ENCODE measurements at regions not wholly inside any gene's neighbourhood (a gene's known extent, or its start where the extent isn't known, plus 50 kb on each side); places are given as distances from the start of the nearest gene placed in this dataset.

DNA sequence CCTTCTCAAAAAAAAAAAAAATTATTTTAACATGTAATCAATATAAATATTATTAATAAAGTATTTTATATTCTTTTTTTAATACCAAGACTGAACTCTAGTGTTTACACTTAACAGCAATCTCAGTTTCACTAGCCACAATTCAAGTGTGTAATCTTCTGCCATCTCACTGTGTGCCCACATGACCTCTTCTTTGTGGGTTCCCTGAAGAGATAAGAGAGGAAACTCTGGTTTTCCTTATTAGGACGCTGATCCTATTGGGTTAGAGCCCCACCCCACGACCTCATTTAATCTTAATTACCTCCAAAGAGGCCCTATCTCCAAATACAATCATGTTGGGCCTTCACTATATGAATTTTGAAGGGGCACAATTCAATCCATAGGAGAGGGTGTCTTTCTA, 177.6 kb downstream of the STK31 start:
- Histone ChIP-seq H3K27me3 (ENCODE audit: control insufficient read depth in 1 of 2, insufficient read depth in 1 of 2, low read length in 2 of 2) (no peaks in the 10 kb centered on the region), H3K9ac (ENCODE audit: low read length) (no peak overlapping the region), H3K4me3 (ENCODE audit: insufficient read depth in 1 of 2, low read depth in 1 of 2, low read length in 2 of 2) (no peak overlapping the region), H3K4ac (ENCODE audit: low read depth in 1 of 2, low read length in 2 of 2) (no peak overlapping the region), H3K23ac (ENCODE audit: low read length in 2 of 2) (no peak overlapping the region), H3K9me3 (ENCODE audit: control insufficient read depth, low read length) (peaks cover 4% of the 10 kb centered on the region), H3K4me1 (ENCODE audit: control insufficient read depth, insufficient read depth, low read depth, low read length) (no peaks in the 10 kb centered on the region), H4K8ac (ENCODE audit: low read length) (no peak overlapping the region), H3K4me2 (ENCODE audit: low read length, poor library complexity, severe bottlenecking) (no peak overlapping the region), H2BK12ac (ENCODE audit: low read length in 2 of 2) (no peak overlapping the region), H3K36me3 (ENCODE audit: control insufficient read depth in 1 of 2, insufficient read depth in 2 of 2, low read depth in 1 of 2, low read length in 2 of 2) (no peaks in the 10 kb centered on the region), H2AK5ac (ENCODE audit: low read length, severe bottlenecking) (no peak overlapping the region), H3K14ac (ENCODE audit: low read length in 2 of 2) (no peak overlapping the region), H2AFZ (ENCODE audit: low read depth, low read length) (no peak overlapping the region), H2BK15ac (ENCODE audit: low read depth, poor library complexity, severe bottlenecking) (no peak overlapping the region), H3K18ac (ENCODE audit: low read depth in 1 of 2, low read length in 2 of 2) (no peak overlapping the region), H2BK5ac (ENCODE audit: low read depth, low read length, poor library complexity, severe bottlenecking) (no peak overlapping the region), H3K27ac (ENCODE audit: low read length, poor library complexity, severe bottlenecking) (no peak overlapping the region), H2BK120ac (ENCODE audit: low read depth, low read length) (no peak overlapping the region), H4K91ac (ENCODE audit: low read length) (no peak overlapping the region), H3K79me1 (replicated peaks; ENCODE audit: low read length, poor library complexity, severe bottlenecking) (no peaks in the 10 kb centered on the region)
- no peak for DNase-seq
- 29% methylated on average over 2 of the region's 2 CpGs for WGBS

DNA sequence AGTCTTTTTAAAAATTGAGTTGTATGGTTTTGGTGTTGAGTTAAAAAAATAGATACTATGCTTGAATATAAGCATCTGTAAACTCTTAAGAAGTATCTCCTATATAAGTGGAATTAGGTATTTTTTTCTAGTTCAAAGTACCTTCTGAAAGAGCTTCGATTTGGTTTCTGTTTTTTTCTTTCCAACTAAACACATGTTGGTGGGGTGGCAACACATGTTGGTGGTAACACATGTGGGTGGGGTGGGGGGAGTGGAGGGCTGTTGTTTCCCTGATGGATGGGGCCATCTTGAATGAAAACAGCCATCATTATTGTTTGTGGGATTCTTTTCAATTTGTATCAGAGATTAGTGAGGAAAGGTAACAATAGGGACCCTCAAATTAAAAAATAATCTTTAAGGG, 178.9 kb downstream of the STK31 start:
- H3K9ac ChIP-seq (ENCODE audit: low read length) = no peak overlapping the region
- H3K18ac ChIP-seq (ENCODE audit: low read depth in 1 of 2, low read length in 2 of 2) = no peak overlapping the region
- H2AFZ ChIP-seq (ENCODE audit: low read depth, low read length) = no peak overlapping the region
- no peak overlapping the region for H2BK120ac ChIP-seq (ENCODE audit: low read depth, low read length)
- no peak overlapping the region for H3K14ac ChIP-seq (ENCODE audit: low read length in 2 of 2)
- H3K4me2 ChIP-seq (ENCODE audit: low read length, poor library complexity, severe bottlenecking) = no peak overlapping the region
- no peak overlapping the region for H4K8ac ChIP-seq (ENCODE audit: low read length)
- H4K91ac ChIP-seq (ENCODE audit: low read length) = no peak overlapping the region
- no peak overlapping the region for H3K4ac ChIP-seq (ENCODE audit: low read depth in 1 of 2, low read length in 2 of 2)
- H2BK5ac ChIP-seq (ENCODE audit: low read depth, low read length, poor library complexity, severe bottlenecking) = no peak overlapping the region
- DNase-seq = no peak
- WGBS = 100% methylated on average over 1 of the region's 1 CpG
- H3K36me3 ChIP-seq (ENCODE audit: control insufficient read depth in 1 of 2, insufficient read depth in 2 of 2, low read depth in 1 of 2, low read length in 2 of 2) = no peaks in the 10 kb centered on the region
- H3K27ac ChIP-seq (ENCODE audit: low read length, poor library complexity, severe bottlenecking) = no peak overlapping the region
- H3K4me1 ChIP-seq (ENCODE audit: control insufficient read depth, insufficient read depth, low read depth, low read length) = no peaks in the 10 kb centered on the region
- H3K79me1 ChIP-seq (replicated peaks; ENCODE audit: low read length, poor library complexity, severe bottlenecking) = no peaks in the 10 kb centered on the region
- H2BK15ac ChIP-seq (ENCODE audit: low read depth, poor library complexity, severe bottlenecking) = no peak overlapping the region
- peaks cover 4% of the 10 kb centered on the region for H3K9me3 ChIP-seq (ENCODE audit: control insufficient read depth, low read length)
- H3K23ac ChIP-seq (ENCODE audit: low read length in 2 of 2) = no peak overlapping the region
- no peaks in the 10 kb centered on the region for H3K27me3 ChIP-seq (ENCODE audit: control insufficient read depth in 1 of 2, insufficient read depth in 1 of 2, low read length in 2 of 2)
- no peak overlapping the region for H3K4me3 ChIP-seq (ENCODE audit: insufficient read depth in 1 of 2, low read depth in 1 of 2, low read length in 2 of 2)
- no peak overlapping the region for H2AK5ac ChIP-seq (ENCODE audit: low read length, severe bottlenecking)
- H2BK12ac ChIP-seq (ENCODE audit: low read length in 2 of 2) = no peak overlapping the region

DNA sequence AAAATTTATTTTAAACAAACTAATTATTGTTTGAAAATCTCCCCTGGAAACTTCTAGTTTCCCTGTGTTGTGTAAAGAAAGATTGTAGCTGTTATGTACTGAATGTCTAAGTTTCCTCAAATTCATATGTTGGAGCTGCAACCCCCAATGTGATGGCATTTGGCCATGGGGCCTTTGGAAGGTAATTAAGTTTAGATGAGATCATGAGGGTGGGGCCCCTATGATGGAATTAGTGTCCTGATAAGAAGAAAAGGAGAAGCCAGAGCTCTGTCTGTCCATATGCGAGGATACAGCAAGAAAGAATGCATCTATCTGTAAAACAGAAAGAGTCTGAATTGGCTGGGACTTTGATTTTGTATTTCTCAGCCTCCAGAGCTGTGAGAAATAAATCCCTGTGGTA, 179.5 kb downstream of the STK31 start:
- Histone ChIP-seq H2BK120ac (ENCODE audit: low read depth, low read length) (no peak overlapping the region), H2BK5ac (ENCODE audit: low read depth, low read length, poor library complexity, severe bottlenecking) (no peak overlapping the region), H4K91ac (ENCODE audit: low read length) (no peak overlapping the region), H3K36me3 (ENCODE audit: control insufficient read depth in 1 of 2, insufficient read depth in 2 of 2, low read depth in 1 of 2, low read length in 2 of 2) (no peaks in the 10 kb centered on the region), H3K18ac (ENCODE audit: low read depth in 1 of 2, low read length in 2 of 2) (no peak overlapping the region), H3K4me1 (ENCODE audit: control insufficient read depth, insufficient read depth, low read depth, low read length) (no peaks in the 10 kb centered on the region), H4K8ac (ENCODE audit: low read length) (no peak overlapping the region), H2BK12ac (ENCODE audit: low read length in 2 of 2) (no peak overlapping the region), H2AK5ac (ENCODE audit: low read length, severe bottlenecking) (no peak overlapping the region), H3K9me3 (ENCODE audit: control insufficient read depth, low read length) (peaks cover 4% of the 10 kb centered on the region), H2AFZ (ENCODE audit: low read depth, low read length) (no peak overlapping the region), H3K79me1 (replicated peaks; ENCODE audit: low read length, poor library complexity, severe bottlenecking) (no peaks in the 10 kb centered on the region), H3K14ac (ENCODE audit: low read length in 2 of 2) (no peak overlapping the region), H3K27ac (ENCODE audit: low read length, poor library complexity, severe bottlenecking) (no peak overlapping the region), H3K9ac (ENCODE audit: low read length) (no peak overlapping the region), H3K4me3 (ENCODE audit: insufficient read depth in 1 of 2, low read depth in 1 of 2, low read length in 2 of 2) (no peak overlapping the region), H2BK15ac (ENCODE audit: low read depth, poor library complexity, severe bottlenecking) (no peak overlapping the region), H3K4ac (ENCODE audit: low read depth in 1 of 2, low read length in 2 of 2) (no peak overlapping the region), H3K4me2 (ENCODE audit: low read length, poor library complexity, severe bottlenecking) (no peak overlapping the region), H3K27me3 (ENCODE audit: control insufficient read depth in 1 of 2, insufficient read depth in 1 of 2, low read length in 2 of 2) (no peaks in the 10 kb centered on the region), H3K23ac (ENCODE audit: low read length in 2 of 2) (no peak overlapping the region)
- DNase-seq = no peak
- WGBS = 100% methylated on average over 1 of the region's 1 CpG

DNA sequence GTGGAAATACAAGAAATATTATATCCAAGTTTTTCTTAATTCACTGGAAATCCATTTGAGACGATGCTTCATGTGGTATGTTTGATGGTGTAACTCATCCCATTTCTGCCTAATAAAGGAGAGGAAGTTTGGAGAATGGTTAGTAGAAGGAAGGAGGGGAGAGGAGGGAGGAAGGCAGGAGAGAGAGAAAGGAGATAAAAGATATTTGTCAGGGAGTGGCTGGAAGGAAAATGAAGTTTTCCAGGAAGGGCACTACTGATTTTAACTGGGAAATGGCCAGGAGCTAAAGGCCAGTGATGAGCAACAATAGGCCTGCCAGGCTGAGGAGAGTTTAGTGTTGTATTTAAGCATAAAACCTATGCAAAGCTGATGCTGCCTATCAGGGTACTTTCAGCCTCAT, 182.0 kb downstream of the STK31 start:
- no peak overlapping the region for H3K23ac ChIP-seq (ENCODE audit: low read length in 2 of 2)
- no peak overlapping the region for H2AFZ ChIP-seq (ENCODE audit: low read depth, low read length)
- H3K27me3 ChIP-seq (ENCODE audit: control insufficient read depth in 1 of 2, insufficient read depth in 1 of 2, low read length in 2 of 2) = no peaks in the 10 kb centered on the region
- H2BK5ac ChIP-seq (ENCODE audit: low read depth, low read length, poor library complexity, severe bottlenecking) = no peak overlapping the region
- no peak overlapping the region for H3K9ac ChIP-seq (ENCODE audit: low read length)
- no peak overlapping the region for H4K91ac ChIP-seq (ENCODE audit: low read length)
- H2BK120ac ChIP-seq (ENCODE audit: low read depth, low read length) = no peak overlapping the region
- no peak overlapping the region for H3K18ac ChIP-seq (ENCODE audit: low read depth in 1 of 2, low read length in 2 of 2)
- no peak overlapping the region for H3K14ac ChIP-seq (ENCODE audit: low read length in 2 of 2)
- no peak overlapping the region for H2AK5ac ChIP-seq (ENCODE audit: low read length, severe bottlenecking)
- H3K27ac ChIP-seq (ENCODE audit: low read length, poor library complexity, severe bottlenecking) = no peak overlapping the region
- no peak for DNase-seq
- H3K4me1 ChIP-seq (ENCODE audit: control insufficient read depth, insufficient read depth, low read depth, low read length) = no peaks in the 10 kb centered on the region
- H3K4me3 ChIP-seq (ENCODE audit: insufficient read depth in 1 of 2, low read depth in 1 of 2, low read length in 2 of 2) = no peak overlapping the region
- no peak overlapping the region for H3K4ac ChIP-seq (ENCODE audit: low read depth in 1 of 2, low read length in 2 of 2)
- H3K79me1 ChIP-seq (replicated peaks; ENCODE audit: low read length, poor library complexity, severe bottlenecking) = no peaks in the 10 kb centered on the region
- no peak overlapping the region for H4K8ac ChIP-seq (ENCODE audit: low read length)
- no peaks in the 10 kb centered on the region for H3K36me3 ChIP-seq (ENCODE audit: control insufficient read depth in 1 of 2, insufficient read depth in 2 of 2, low read depth in 1 of 2, low read length in 2 of 2)
- H2BK15ac ChIP-seq (ENCODE audit: low read depth, poor library complexity, severe bottlenecking) = no peak overlapping the region
- no peak overlapping the region for H3K4me2 ChIP-seq (ENCODE audit: low read length, poor library complexity, severe bottlenecking)
- no peak overlapping the region for H2BK12ac ChIP-seq (ENCODE audit: low read length in 2 of 2)
- H3K9me3 ChIP-seq (ENCODE audit: control insufficient read depth, low read length) = peaks cover 4% of the 10 kb centered on the region
- WGBS = 96% methylated on average over 1 of the region's 1 CpG

Measured in mesenchymal stem cell (in vitro differentiated cells and primary cell).